Panc1 (cell line): ENCODE measurements at regions not wholly inside any gene's neighbourhood (a gene's known extent, or its start where the extent isn't known, plus 50 kb on each side); places are given as distances from the start of the nearest gene placed in this dataset.

Experiments
- ATAC-seq: fragments of 200-7000 bp; cut with Tn5 transposase; 2 replicates; pipeline ENCODE4 v1.9.1; 2020; ENCODE audit warnings: mild to moderate bottlenecking, moderate library complexity
- BruUV-seq: library from RNA; stranded (reverse); fragments of 400-500 nt; replicated peaks from 2 replicates; lab custom pipeline; 2021; lab: Mats Ljungman, UMichigan
- CTCF ChIA-PET: fragments of 300-600 bp; sonication (Branson Sonifier 250); formaldehyde crosslinking; loops from one replicate; lab custom pipeline; 2022; ENCODE audit warnings: antibody characterized with exemption; lab: Charles Lee
- POLR2A ChIA-PET: fragments of 300-600 bp; sonication (Branson Sonifier 250); formaldehyde crosslinking; loops from one replicate; lab custom pipeline; 2022; ENCODE audit warnings: antibody characterized with exemption; lab: Charles Lee
- DNase-seq: peaks from one replicate; pipeline ENCODE4 v3.0.0-alpha.2; 2010; ENCODE audit warnings: low read depth, low spot score
- H3K27ac ChIP-seq: 2 replicates; pipeline ENCODE4 v1.5.1; 2011; ENCODE audit warnings: mild to moderate bottlenecking, low read length, inconsistent platforms
- H3K27me3 ChIP-seq: fragments of 200-500 bp; sonication (Bioruptor generic); 2 replicates; pipeline ENCODE4 v1.6.0; 2014; ENCODE audit warnings: low read length, inconsistent platforms; ENCODE audit not compliant: control insufficient read depth, insufficient read depth
- H3K36me3 ChIP-seq: fragments of 200-500 bp; sonication (Bioruptor generic); 2 replicates; pipeline ENCODE4 v1.5.1; 2014; ENCODE audit warnings: inconsistent platforms, mild to moderate bottlenecking, low read length, moderate library complexity; ENCODE audit not compliant: control insufficient read depth, insufficient read depth
- H3K4me1 ChIP-seq: 2 replicates; pipeline ENCODE4 v1.5.1; 2011; ENCODE audit warnings: inconsistent platforms, mild to moderate bottlenecking, low read length, moderate library complexity; ENCODE audit not compliant: control insufficient read depth, insufficient read depth
- H3K4me3 ChIP-seq, 2 experiments: 2 replicates each; pipeline ENCODE4 v1.5.1; 2011 to 2012; ENCODE audit warnings: low read depth in 2 of 2, low read length in 2 of 2, mild to moderate bottlenecking in 2 of 2, inconsistent platforms in 1 of 2, moderate library complexity in 1 of 2
- H3K9me3 ChIP-seq: fragments of 200-500 bp; sonication (Bioruptor generic); 2 replicates; pipeline ENCODE4 v1.5.1; 2014; ENCODE audit warnings: low read depth, mild to moderate bottlenecking, inconsistent platforms, low read length, moderate library complexity; ENCODE audit not compliant: control insufficient read depth, insufficient read depth
- CTCF ChIP-seq: fragments of 450-650 bp; IDR thresholded peaks from 2 replicates; pipeline ENCODE4 v1.5.1; 2017; ENCODE audit warnings: mild to moderate bottlenecking
- POLR2AphosphoS5 ChIP-seq: IDR thresholded peaks from 2 replicates; pipeline ENCODE4 v1.6.1; 2012; ENCODE audit warnings: mild to moderate bottlenecking, low read depth, low read length, moderate library complexity
- REST ChIP-seq, 2 experiments: IDR thresholded peaks; 2 replicates each; pipeline ENCODE4 v1.6.1; 2011 to 2012; ENCODE audit warnings: low read depth in 2 of 2, control low read depth in 1 of 2, low read length in 1 of 2, mild to moderate bottlenecking in 1 of 2, moderate library complexity in 1 of 2; ENCODE audit not compliant: insufficient read depth in 1 of 2
- SIN3A ChIP-seq: IDR thresholded peaks from 2 replicates; pipeline ENCODE4 v1.6.1; 2012; ENCODE audit warnings: low read depth, mild to moderate bottlenecking, low read length, moderate library complexity, borderline replicate concordance; ENCODE audit not compliant: insufficient read depth
- TCF7L2 ChIP-seq: IDR thresholded peaks from 2 replicates; pipeline ENCODE4 v1.6.1; 2011; ENCODE audit warnings: mild to moderate bottlenecking, low read depth, low read length, inconsistent platforms
- in situ Hi-C: cut with HindIII; loops from 2 replicates; pipeline ENCODE4 v1.10.0; 2016; ENCODE audit warnings: low sequenced_read_pairs, low pct_unique_long_range_greater_than_20kb
- intact Hi-C: fragments of 100-400 bp; cut with micrococcal nuclease; formaldehyde crosslinking; loops from one replicate; pipeline ENCODE4 v1.10.0; 2022; ENCODE audit not compliant: unreplicated experiment

GRCh38 chr5:88647901-88648300 lies 235.1 kb downstream of the MEF2C start:
- POLR2A ChIA-PET, result no interaction called here
- DNase-seq (no peak), ATAC-seq (no peak)
- Histone ChIP-seq H3K9me3 (no peaks in the 10 kb centered on the region), H3K27ac (no peak overlapping the region), H3K36me3 (no peaks in the 10 kb centered on the region), H3K4me3 (no peak overlapping the region), H3K27me3 (0 out of 2 replicates have a peak, but pooled peaks cover 2% of the 10 kb centered on the region), H3K4me1 (no peaks in the 10 kb centered on the region)
- no peak for TF ChIP-seq TCF7L2
- no peak for TF ChIP-seq POLR2AphosphoS5
- no peak for TF ChIP-seq CTCF
- TF ChIP-seq REST (IDR thresholded peaks at IDR 0.05; ENCODE audit: insufficient read depth in 1 of 2, low read depth in 2 of 2, low read length in 1 of 2), result no peak
- TF ChIP-seq SIN3A, result no peak
- in situ Hi-C loops, result no loop called here
- intact Hi-C loops, result no loop called here
- CTCF ChIA-PET, result no interaction called here
- no TSS peak for BruUV-seq

- H3K9me3 ChIP-seq, result no peaks in the 10 kb centered on the region
- no peak for DNase-seq
- 0 out of 2 replicates have a peak, but pooled peaks cover 2% of the 10 kb centered on the region for H3K27me3 ChIP-seq
- in situ Hi-C loops (no loop called here), intact Hi-C loops (no loop called here)
- BruUV-seq, result no TSS peak
- no peaks in the 10 kb centered on the region for H3K4me1 ChIP-seq
- H3K36me3 ChIP-seq, result no peaks in the 10 kb centered on the region
- H3K4me3 ChIP-seq, result no peak overlapping the region
- TF ChIP-seq TCF7L2 (no peak), CTCF (no peak), POLR2AphosphoS5 (no peak), SIN3A (no peak), REST (IDR thresholded peaks at IDR 0.05; ENCODE audit: insufficient read depth in 1 of 2, low read depth in 2 of 2, low read length in 1 of 2) (no peak)
- ChIA-PET POLR2A (no interaction called here), CTCF (no interaction called here)
- no peak for ATAC-seq
- H3K27ac ChIP-seq, result no peak overlapping the region
Observed at GRCh38 chr5:88646866-88647265, 236.1 kb downstream of the MEF2C start.
